ENCODE measurements at regions not wholly inside any gene's neighbourhood (a gene's known extent, or its start where the extent isn't known, plus 50 kb on each side); places are given as distances from the start of the nearest gene placed in this dataset.

DNA sequence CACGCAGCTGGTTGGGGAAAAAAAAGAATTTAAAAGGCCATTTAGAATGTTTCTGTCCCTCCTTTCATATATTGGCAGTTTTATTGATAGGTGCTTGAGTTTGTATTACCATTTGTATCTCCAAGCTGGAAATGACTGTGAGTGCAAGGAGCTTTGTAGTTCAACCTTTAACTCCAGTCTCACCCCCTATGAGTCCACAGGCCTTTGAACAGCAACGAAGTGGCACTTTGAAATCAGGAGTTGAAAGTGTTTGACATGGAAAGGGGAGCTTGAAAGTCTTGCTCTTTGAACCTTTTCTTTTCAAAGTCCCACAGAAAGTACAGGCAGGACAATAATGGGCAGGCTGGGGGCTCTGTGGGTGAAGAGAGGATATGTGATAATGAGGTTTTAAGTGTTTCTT, 480.3 kb downstream of the RERGL start:
- TF ChIP-seq, protein P1, sequence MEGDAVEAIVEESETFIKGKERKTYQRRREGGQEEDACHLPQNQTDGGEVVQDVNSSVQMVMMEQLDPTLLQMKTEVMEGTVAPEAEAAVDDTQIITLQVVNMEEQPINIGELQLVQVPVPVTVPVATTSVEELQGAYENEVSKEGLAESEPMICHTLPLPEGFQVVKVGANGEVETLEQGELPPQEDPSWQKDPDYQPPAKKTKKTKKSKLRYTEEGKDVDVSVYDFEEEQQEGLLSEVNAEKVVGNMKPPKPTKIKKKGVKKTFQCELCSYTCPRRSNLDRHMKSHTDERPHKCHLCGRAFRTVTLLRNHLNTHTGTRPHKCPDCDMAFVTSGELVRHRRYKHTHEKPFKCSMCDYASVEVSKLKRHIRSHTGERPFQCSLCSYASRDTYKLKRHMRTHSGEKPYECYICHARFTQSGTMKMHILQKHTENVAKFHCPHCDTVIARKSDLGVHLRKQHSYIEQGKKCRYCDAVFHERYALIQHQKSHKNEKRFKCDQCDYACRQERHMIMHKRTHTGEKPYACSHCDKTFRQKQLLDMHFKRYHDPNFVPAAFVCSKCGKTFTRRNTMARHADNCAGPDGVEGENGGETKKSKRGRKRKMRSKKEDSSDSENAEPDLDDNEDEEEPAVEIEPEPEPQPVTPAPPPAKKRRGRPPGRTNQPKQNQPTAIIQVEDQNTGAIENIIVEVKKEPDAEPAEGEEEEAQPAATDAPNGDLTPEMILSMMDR (IDR thresholded peaks at IDR 0.05; ENCODE audit: low read depth, low read length, poor library complexity, severe bottlenecking), result no peak
- TF ChIP-seq EZH2phosphoT487 (IDR thresholded peaks at IDR 0.05; ENCODE audit: borderline replicate concordance, low read length), result no peak
